NK-92 treated with Interleukin-12 subunit alpha and Interleukin-12 subunit beta, amount 100 ng/mL, for 24 hours (cell line): ENCODE measurements at regions not wholly inside any gene's neighbourhood (a gene's known extent, or its start where the extent isn't known, plus 50 kb on each side); places are given as distances from the start of the nearest gene placed in this dataset.
"Not testable (repeated sequence)": the region's sequence is repeated elsewhere in the genome, so short reads cannot be mapped to it uniquely, and the experiment has no call there.

ENCODE experiments used
- DNase-seq: peaks from one replicate; lab custom pipeline; 2025; lab: John Stamatoyannopoulos, UW

DNA sequence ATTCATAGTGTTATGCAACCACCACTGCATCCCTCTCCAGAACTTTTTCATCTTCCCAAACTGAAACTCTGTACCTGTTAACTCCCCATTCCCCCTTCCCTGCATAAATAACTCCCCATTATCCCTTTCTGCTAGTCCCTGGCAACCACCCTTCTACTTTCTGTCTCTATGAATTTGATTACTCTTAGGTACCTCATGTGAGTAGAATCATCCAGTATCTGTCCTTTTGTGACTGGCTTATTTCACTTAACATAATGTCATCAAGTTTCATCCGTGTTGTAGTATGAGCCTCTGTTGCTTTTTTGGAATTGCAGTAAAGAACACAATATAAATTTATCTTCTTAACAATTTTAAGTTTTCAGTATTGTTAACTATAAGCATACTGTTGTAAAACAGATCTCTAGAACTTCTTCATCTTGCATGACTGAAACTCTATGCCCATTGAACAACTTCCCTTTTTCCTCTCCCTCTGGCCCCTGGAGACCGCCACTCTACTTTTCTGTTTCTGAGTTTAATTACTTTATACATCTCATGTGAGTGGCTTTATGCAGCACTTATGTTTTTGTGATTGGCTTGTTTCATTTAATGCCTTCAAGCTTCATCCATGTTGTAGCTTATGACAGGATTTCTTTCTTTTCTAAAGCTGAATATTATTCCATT is 87.3 kb upstream of the ABCC4 start:
- no peak for DNase-seq

DNA sequence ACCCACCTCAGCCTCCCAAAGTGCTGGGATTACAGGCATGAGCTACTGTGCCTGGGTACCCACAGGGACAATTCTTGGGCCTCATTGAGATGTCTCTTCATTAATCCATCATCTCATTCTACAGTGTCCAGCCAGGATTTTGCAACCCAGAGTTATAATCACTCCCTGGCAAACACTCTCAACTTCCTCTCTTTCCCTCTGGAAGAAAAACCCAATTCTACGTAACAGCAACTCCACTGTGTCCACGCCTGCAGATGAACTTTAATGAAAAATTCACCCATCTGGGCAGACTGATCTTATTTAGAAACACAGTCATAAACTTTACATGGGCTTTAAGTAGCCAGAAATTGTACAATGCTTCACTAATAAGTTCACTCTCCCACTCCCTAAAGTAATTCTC is 90.1 kb upstream of the ABCC4 start:
- DNase-seq, result no peak

DNA sequence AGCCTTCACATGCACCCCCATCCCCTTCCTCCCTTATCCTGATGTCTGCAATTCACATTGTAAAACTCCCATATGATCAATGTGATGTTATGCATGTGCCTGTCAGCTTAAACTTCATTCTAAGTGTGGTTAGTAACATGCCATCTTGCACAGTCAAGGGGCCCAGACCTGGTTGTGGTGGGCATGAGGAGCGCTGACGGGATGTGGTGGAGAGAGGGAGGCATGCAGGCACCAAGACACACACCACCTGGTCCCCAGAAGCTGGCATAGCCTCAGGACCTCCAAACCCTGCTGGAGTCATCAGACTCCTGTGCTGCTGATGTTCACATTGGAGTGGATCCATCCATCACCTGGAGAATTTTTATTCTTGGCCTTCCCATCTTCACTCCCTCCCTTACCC is 90.5 kb upstream of the ABCC4 start:
- DNase-seq, result no peak

DNA sequence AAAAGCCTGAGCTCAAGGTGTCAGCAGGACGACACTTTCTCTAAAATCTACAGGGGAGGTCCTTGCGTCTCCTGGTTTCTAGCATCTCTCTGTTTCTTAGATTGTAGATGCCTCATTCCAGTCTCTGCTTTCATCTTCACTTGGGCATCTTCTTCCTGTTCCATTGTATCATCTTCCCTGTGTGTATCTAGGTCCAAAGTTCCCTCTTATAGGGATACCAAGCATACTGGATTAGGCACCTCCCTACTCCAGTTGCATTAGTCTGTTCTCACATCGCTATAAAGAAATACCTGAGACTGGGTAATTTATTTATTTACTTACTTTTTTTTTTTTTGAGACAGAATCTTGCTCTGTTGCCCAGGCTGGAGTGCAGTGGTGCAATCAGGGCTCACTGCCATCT is 91.3 kb upstream of the ABCC4 start:
- DNase-seq, result no peak

DNA sequence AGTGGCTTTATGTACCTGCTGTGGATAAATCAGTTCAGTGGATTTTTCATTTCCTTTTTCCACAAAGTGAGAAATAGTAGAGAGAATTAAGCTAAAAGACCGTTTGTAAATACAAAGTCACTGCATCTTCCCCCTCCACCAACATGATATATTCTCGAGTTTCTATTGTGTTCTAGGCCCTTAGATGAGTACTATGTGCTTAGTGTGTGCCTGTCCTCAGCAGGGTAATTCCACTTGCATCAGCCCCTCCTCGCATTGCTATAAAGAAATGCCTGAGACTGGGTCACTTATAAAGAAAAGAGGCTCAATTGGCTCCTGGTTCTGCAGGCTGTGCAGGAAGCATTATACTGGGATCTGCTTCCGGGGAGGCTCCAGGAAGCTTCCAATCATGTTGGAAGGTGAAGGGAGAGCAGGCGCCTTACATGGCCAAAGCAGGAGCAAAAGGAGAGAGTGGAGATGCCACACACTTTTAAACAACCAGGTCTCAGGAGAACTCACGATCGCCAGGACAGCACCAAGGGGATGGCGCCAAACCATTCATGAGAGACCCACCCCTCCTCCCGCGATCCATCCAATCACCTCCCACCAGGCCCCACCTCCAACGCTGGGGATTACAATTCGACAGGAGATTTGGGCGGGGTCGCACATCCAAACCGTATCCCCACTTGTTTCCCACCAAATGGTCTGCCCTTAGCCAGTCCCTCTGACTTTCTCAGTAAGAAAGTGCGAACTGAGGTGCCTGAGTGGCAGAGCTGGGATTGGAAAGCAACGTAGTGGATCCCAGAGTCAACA is 102.3 kb upstream of the ABCC4 start:
- no peak for DNase-seq

DNA sequence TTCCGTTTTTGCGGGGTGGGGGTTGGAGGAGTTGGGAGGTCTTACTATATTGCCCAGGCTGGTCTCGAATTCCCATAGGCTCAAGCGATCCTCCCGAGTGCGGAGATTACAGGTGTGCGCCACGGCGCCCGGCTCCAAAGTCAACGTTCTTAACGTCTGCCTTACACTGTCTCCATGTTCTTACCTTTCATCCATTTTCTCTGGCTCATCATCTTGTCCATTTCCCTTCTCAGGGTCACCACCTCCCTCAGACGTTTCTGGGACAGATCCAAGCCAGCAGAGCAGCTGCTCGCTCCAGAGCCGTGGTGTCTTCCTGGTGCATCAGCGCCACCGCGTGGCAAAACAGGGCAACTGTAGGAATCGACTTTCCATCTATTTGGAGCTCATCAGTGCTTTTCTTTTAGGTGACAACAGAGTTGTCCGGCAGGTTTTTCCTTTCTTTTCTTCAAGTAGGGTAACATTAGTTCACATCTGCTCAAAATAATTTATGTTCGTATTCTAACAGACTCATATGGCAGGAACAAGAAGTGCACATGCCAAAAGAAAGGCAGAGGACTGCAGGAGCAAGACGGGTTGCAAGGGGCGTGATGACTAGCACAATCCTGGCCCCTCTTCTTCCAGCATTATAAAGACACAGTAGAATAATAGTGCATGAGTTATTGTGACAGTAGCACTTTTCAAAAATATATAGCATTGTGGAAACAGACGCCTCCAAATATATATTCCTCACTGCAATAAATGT is 103.1 kb upstream of the ABCC4 start:
- peak; percentile 45 for DNase-seq

DNA sequence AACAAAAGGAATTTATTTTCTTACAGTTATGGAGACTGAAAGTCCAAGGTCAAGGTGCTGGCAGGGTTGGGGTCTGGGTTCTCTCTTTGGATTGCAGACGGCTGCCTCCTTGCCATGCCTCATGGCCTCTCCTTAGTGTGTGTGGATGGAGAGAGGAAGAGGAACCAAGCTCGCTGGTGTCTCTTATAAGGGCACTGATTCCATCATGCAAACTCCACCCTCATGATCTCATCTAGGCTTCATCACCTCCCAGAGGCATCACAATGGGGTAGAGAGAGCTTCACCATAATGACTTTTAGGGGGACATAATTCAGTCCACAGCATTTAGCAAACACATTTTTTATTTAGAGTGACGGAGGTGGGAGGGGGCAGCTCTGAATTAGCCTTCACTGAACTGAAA is 104.9 kb upstream of the ABCC4 start:
- no peak for DNase-seq

DNA sequence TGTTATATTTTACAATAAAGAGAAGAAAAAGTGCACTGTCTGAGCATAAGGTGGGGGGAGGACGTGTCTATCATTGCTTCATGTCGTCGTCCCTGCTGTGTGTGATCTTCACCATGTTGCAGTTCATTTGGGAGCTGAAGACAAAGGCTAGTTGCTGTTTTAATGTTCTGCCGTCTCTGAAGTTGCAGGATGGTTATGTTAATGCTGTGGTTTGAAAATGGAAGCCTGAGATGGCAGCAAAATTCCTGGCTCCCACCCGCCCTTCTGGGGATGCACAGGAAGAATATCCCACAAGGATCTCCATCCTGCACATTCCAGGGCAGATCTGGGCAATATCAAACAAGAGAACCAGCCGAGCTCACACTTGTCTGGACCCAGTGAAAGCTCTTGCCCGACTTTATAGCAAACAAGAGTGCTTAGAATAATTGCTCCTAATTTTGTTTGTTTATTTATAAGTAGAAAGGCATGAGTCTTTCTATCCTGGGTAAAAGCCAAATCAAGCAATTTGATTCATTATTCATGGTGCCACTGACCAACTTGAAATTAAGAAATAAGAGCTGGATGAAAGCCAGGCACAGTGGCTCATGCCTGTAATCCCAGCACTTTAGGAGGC is 110.3 kb upstream of the ABCC4 start:
- no peak for DNase-seq

DNA sequence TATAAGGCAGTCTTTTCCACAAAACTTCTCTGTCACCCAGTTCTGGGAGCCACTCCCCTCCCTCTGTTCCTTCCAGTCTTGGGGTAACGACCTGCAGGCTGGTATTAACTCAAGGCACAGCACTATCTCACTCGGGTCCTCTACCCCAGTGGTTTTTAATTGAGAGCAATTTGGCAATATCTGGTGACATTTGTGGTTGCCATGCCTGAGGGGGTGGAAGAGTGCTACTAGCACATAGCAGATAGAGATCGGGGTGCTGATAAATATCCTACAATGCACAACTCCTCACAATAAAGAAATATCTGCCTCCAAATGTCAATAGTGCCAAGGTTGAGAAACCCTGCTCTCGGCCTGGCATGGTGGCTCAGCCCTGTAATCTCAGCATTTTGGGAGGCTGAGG is 117.7 kb upstream of the ABCC4 start:
- DNase-seq, result peak; percentile 34

DNA sequence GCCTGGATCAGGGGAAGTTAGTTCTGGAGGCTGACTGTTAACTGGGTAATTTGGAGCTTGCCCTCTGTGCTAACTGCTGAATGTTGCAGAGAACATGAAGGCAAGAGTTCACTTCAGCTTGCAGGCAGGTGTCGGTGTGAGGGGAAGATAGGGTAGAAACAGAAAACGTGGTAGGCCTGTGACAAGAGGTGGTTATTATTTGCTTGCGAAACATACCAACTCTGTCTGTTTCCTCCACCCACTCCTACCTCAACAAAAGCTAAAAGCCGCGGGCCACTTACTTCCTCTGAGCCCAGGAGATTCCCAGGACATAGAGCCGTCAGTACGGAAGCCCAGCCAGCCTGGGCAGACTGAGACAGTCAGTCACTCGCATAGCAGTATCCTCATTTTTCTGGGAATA is 119.2 kb upstream of the ABCC4 start:
- peak; percentile 46 for DNase-seq

DNA sequence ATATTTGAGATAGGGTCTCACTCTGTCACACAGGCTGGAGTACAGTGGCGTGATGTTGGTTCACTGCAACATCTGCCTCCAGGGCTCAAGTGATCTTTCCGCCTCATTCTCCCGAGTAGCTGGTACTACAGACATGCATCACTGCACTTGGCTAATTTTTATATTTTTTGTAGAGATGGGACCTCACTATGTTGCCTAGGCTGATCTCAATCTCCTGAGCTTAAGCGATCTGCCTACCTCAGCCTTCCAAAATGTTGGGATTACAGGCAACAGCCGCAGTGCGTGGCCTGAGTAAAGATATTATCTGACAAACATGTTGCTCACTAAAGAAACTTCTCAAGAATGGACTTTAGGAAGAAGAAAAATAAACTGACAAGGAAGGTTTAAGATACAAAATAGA is 125.4 kb upstream of the ABCC4 start:
- DNase-seq, result no peak

DNA sequence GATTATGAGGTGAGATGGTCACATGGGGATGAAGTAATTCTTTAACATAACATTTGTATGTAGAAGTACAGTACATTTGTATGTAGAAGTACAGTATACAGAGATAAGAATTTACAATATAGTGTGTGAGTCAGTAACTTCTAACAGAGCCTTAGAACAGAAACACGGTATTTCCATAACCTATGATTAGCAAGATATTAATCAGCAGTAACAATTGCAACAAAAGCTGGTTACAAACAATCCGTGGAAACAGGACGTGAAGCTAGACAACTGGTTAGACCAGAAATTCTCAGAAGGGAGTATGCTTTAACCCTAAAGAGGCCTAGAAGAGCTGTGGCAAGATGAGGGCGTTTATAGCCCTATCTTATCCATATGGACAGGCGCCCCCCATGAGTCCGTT is 122.0 kb upstream of the CLDN10 start:
- DNase-seq, result not testable (repeated sequence)

DNA sequence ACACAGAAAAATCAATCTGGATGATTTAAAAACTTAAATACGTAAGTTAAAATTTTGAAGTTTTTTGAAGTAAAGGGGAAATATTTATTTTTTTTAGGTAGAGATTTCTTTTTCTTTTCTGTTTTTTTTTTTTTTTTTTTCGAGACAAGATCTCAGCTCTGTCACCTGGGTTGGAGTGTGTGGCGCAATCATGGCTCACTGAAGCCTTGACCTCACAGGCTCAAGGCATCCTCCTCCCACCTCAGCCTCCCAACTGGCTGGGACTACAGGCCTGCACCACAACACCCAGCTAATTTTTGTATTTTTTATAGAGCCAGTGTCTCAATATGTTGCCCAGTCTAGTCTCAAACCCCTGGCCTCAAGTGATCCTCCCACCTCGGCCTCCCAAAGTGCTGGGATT is 120.4 kb upstream of the CLDN10 start:
- peak; percentile 35 for DNase-seq

DNA sequence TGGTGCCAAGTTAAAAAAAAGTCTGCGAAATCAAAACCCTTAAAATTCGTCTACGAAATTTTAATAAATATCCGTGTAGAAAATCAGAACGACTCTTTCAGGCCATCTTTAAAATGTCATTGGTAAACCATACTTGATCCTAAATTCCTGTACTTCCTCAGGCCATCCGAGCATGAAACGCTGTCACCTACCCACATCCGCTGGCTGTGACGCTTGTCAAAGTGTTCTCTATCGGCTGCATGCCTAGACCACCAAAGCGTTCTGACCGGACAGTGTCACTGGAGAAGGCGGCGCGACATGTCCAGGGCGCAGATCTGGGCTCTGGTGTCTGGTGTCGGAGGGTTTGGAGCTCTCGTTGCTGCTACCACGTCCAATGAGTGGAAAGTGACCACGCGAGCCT is 119.0 kb upstream of the CLDN10 start:
- DNase-seq, result no peak

DNA sequence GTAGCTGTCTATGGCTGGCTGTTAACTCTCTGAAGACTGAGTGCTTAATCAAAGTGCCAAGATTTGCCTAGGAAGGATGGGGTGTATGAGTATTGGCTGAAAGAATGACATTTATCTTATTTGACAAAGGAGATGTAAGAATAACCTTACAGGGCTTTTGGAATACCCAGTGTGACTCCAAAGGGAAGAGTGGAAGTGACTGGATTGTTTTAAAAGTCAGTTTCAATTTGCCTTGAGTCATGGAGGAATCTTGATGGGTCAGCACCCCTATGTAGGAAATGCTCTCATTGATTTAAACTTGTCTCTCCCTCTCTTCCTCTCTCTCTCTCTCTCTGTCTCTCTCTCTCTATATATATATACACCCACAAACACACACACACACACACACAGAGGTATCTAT is 118.4 kb upstream of the CLDN10 start:
- DNase-seq, result no peak

DNA sequence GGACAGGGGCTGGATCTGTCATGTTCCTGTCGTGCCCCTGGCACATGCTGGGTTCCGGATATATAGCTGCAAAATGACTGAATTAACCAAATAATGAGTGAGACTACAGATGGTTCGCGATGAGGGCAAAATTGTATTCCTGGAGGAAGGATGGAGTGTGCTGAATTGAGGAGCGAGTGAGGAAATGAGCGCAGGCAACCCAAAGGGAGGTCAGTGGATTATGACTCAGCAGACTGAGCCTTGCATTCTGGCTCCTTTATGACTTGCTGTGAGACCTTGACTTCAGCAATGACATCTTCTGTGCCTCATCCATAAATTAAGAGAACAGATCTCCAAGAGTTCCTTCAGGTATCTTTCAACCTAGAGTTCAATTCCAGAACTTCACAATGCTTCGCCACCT is 115.0 kb upstream of the CLDN10 start:
- DNase-seq, result no peak

DNA sequence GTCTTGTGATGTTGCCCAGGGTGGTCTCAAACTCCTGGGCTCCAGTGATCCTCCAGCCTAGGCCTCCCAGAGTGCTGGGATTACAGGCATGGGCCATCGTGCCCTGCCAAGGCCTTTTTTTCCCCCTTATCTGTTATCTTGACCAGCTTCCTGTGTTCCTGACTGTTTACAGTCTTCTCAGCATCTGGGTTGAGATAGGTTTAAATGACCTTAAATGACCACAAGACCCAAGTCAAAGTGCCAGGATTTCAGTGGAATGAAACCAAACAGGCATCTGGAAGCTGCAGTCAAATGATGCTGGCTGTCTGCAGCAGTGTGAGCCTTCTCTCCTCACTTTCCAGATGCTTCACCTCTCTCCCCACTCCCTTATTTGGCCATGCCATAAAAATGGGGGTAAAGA is 114.2 kb upstream of the CLDN10 start:
- no peak for DNase-seq

DNA sequence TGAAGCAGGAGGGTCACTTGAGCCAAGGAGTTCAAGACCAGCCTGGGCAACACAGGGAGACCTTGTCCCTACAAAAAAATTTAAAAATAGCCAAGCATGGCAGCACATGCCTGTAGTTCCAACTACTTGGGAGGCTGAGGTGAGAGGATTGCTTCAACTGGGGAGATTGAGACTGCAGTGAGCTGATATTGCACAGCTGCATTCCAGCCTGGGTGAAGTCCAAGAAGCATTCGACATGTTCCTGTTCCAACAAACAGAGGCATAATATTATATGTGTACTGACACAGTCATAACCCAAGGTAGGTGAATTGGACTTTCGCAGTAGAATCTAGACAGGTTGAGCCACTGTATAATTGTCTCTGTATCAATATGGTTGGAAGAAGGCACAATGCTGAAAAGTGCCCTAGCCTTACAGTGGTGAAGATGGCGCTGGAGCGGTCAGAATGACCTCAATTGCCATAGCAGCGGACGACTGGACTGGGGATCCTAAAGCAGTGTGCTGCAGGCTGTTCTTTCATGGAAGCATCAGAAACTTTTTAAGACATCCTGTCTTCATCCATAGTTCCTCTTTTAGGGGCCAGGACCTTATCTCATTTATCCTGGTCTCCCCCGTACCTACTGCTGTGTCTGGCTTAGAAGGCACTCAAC is 112.0 kb upstream of the CLDN10 start:
- DNase-seq, result no peak

DNA sequence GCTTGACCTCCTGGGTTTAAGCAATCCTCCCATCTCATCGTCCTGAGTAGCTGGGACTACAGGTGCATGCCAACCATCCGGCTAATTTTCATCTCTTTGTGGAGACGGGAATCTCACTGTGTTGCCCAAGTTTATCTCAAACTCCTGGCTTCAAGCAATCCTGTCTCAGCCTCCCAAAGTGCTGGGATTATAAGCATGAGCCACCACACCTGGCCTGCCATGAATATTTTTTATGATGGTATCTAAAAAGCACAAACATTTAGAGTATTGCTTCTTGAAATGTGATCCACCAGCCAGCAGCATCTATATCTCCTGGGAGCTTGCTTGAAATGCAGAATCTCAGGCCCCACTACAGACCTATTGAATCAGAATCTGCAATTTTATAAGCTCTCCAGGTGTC is 111.2 kb upstream of the CLDN10 start:
- no peak for DNase-seq

DNA sequence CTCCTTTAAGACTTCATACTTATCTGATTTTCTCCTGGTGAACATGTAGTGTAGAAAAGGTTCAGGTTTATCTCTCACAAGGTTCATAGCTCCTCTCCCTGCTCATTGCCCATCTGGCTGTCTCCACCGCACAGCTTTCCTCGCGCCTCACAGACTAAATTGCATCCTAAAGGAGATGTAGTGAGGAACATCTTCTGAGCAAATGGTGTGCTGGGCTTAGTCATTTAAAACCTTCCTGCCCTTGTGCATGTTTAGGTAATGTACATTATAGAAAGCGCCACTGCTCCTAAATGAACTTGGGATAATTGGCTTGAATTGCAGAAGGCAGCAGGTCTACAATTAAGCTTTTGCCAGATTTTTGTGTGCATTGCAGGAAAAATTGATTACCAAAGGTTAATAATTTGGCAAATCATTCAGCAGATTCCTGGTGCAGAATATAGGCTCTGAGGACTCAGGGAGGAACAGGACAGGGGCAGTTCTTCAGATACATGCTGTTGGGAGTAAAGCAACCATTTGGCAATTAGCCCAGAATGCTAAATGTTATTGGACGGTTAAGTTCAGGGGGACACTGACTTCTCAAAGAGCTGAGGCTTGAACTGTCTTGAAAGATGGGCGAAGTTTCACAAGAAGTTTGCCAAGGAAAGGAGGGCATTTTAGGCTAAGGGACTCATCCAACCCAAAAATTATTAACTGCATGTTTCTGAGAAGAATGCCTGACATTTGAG is 108.4 kb upstream of the CLDN10 start:
- DNase-seq, result no peak

DNA sequence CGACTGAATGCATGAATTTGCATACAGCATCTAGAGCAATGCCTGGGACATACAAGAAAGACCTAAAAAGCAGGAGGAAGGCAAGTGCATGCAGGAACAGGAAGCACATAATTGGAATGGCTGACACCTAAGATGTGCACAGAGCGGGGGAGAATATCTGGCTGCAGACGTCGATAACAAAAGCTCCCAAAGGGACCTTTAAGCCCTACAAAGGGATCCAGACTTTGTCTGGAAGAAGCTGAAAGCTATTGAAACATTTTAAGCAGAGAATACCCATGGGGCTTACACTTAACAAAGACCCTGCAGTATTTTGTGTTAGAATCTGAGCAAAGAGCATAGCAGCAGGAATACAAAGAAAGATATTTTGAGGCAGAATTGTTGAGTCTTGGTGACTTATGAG is 107.4 kb upstream of the CLDN10 start:
- no peak for DNase-seq

DNA sequence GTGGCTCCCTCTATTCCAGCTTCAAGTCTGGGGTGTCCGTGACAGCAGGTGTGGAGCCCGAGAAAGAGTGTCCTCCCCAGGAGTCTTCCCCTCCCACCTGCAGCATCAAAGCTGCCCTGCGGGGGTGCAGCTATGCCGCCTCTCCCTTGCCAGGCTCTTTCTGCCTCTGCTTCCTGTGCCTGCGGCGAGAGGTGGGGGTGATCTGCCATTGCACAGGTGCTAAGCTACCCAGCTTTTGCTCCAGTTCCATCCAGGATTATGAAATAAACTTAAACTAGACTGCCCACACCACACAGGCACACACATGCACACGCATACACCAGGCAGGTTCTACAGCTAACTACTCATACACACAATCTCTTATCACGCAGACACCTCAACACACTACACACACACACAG is 104.7 kb upstream of the CLDN10 start:
- no peak for DNase-seq
